A673 (cell line): ENCODE measurements at regions not wholly inside any gene's neighbourhood (a gene's known extent, or its start where the extent isn't known, plus 50 kb on each side); places are given as distances from the start of the nearest gene placed in this dataset.

Experiments
- BruUV-seq: library from RNA; stranded (reverse); fragments of 400-500 nt; replicated peaks from 2 replicates; lab custom pipeline; 2021; lab: Mats Ljungman, UMichigan
- CTCF ChIA-PET: fragments of 300-600 bp; sonication (Branson Sonifier 250); formaldehyde crosslinking; loops from one replicate; lab custom pipeline; 2022; ENCODE audit warnings: antibody characterized with exemption; lab: Charles Lee
- POLR2A ChIA-PET: fragments of 300-600 bp; sonication (Branson Sonifier 250); formaldehyde crosslinking; loops from one replicate; lab custom pipeline; 2022; ENCODE audit warnings: antibody characterized with exemption; ENCODE audit not compliant: low non-redundant PET; lab: Charles Lee
- DNase-seq: peaks from one replicate; pipeline ENCODE4 v3.0.0-alpha.2; 2015; ENCODE audit warnings: low spot score
- H3K27ac ChIP-seq: fragments of 200-600 bp; sonication (generic); 2 replicates; pipeline ENCODE4 v1.5.1; 2016; ENCODE audit warnings: mixed run types, low read depth, mild to moderate bottlenecking, mixed read lengths, antibody characterized with exemption, low read length; ENCODE audit not compliant: poor library complexity, severe bottlenecking
- H3K27me3 ChIP-seq: fragments of 200-600 bp; sonication (generic); replicated peaks from 2 replicates; pipeline ENCODE4 v1.6.1; 2017; ENCODE audit warnings: mixed run types, low read depth, mild to moderate bottlenecking, mixed read lengths, antibody characterized with exemption, low read length; ENCODE audit not compliant: insufficient read depth, poor library complexity
- H3K36me3 ChIP-seq: fragments of 200-600 bp; sonication (generic); 2 replicates; pipeline ENCODE4 v1.6.1; 2016; ENCODE audit warnings: mixed run types, mild to moderate bottlenecking, mixed read lengths, antibody characterized with exemption, low read length; ENCODE audit not compliant: insufficient read depth, poor library complexity, severe bottlenecking
- H3K4me1 ChIP-seq: fragments of 200-600 bp; sonication (generic); 2 replicates; pipeline ENCODE4 v1.6.1; 2017; ENCODE audit warnings: mixed run types, mild to moderate bottlenecking, mixed read lengths, antibody characterized with exemption, low read length; ENCODE audit not compliant: insufficient read depth, poor library complexity, severe bottlenecking
- H3K4me3 ChIP-seq: fragments of 200-600 bp; sonication (generic); 2 replicates; pipeline ENCODE4 v1.5.1; 2016; ENCODE audit warnings: low read depth, mixed run types, mild to moderate bottlenecking, mixed read lengths, low read length; ENCODE audit not compliant: poor library complexity, severe bottlenecking
- H3K9me3 ChIP-seq: fragments of 200-600 bp; sonication (generic); 2 replicates; pipeline ENCODE4 v1.6.1; 2016; ENCODE audit warnings: mixed run types, low read depth, mild to moderate bottlenecking, mixed read lengths, antibody characterized with exemption, low read length; ENCODE audit not compliant: poor library complexity, severe bottlenecking
- CTCF ChIP-seq: fragments of 300-800, 200-600 bp; sonication (generic); conservative IDR thresholded peaks from 2 replicates; pipeline ENCODE4 v1.5.1; 2017; ENCODE audit warnings: low read depth, mild to moderate bottlenecking, antibody characterized with exemption, low read length, moderate library complexity, mixed read lengths
- EZH2 ChIP-seq: fragments of 200-600 bp; sonication (generic); IDR thresholded peaks from 2 replicates; pipeline ENCODE4 v1.6.1; 2017; ENCODE audit warnings: borderline replicate concordance, low read depth, mild to moderate bottlenecking, mixed read lengths, antibody characterized with exemption, low read length; ENCODE audit not compliant: poor library complexity, severe bottlenecking
- intact Hi-C: fragments of 100-400 bp; cut with micrococcal nuclease; formaldehyde crosslinking; loops from one replicate; pipeline ENCODE4 v1.10.0; 2022; ENCODE audit not compliant: unreplicated experiment

GRCh38 chr10:20355011-20355410 is 538.8 kb downstream of the PLXDC2 start:
- Histone ChIP-seq H3K27ac (no peak overlapping the region), H3K4me3 (no peak overlapping the region), H3K4me1 (peaks cover 4% of the 10 kb centered on the region), H3K27me3 (no peaks in the 10 kb centered on the region), H3K9me3 (no peaks in the 10 kb centered on the region), H3K36me3 (no peaks in the 10 kb centered on the region)
- no peak for DNase-seq
- ChIA-PET POLR2A (no interaction called here), CTCF (no interaction called here)
- intact Hi-C loops, result no loop called here
- no peak for TF ChIP-seq EZH2
- BruUV-seq, result no TSS peak

GRCh38 chr10:20354166-20354565 is 537.9 kb downstream of the PLXDC2 start:
- POLR2A ChIA-PET, result no interaction called here
- CTCF ChIA-PET, result no interaction called here
- no peak overlapping the region for H3K4me3 ChIP-seq
- intact Hi-C loops, result no loop called here
- H3K9me3 ChIP-seq, result no peaks in the 10 kb centered on the region
- H3K36me3 ChIP-seq, result no peaks in the 10 kb centered on the region
- DNase-seq, result no peak
- no peak overlapping the region for H3K27ac ChIP-seq
- no peak for TF ChIP-seq CTCF
- TF ChIP-seq EZH2, result no peak
- peaks cover 4% of the 10 kb centered on the region for H3K4me1 ChIP-seq
- H3K27me3 ChIP-seq, result no peaks in the 10 kb centered on the region
- BruUV-seq, result no TSS peak

- no TSS peak for BruUV-seq
- intact Hi-C loops, result no loop called here
- no peak for DNase-seq
- Histone ChIP-seq H3K9me3 (no peaks in the 10 kb centered on the region), H3K36me3 (no peaks in the 10 kb centered on the region), H3K4me3 (no peak overlapping the region), H3K27me3 (no peaks in the 10 kb centered on the region), H3K4me1 (no peaks in the 10 kb centered on the region), H3K27ac (no peak overlapping the region)
- ChIA-PET CTCF (no interaction called here), POLR2A (no interaction called here)
- TF ChIP-seq CTCF (no peak), EZH2 (no peak)
Observed at GRCh38 chr10:20350509-20350908, 534.3 kb downstream of the PLXDC2 start.

- Histone ChIP-seq H3K4me3 (no peak overlapping the region), H3K27ac (no peak overlapping the region), H3K4me1 (no peaks in the 10 kb centered on the region), H3K27me3 (no peaks in the 10 kb centered on the region), H3K9me3 (no peaks in the 10 kb centered on the region), H3K36me3 (no peaks in the 10 kb centered on the region)
- no peak for DNase-seq
- POLR2A ChIA-PET, result no interaction called here
- BruUV-seq, result no TSS peak
- CTCF ChIA-PET, result no interaction called here
- intact Hi-C loops, result no loop called here
- TF ChIP-seq CTCF (no peak), EZH2 (no peak)
Observed at GRCh38 chr10:20343036-20343435, 526.8 kb downstream of the PLXDC2 start.
